ENCODE measurements at regions not wholly inside any gene's neighbourhood (a gene's known extent, or its start where the extent isn't known, plus 50 kb on each side); places are given as distances from the start of the nearest gene placed in this dataset.

DNA sequence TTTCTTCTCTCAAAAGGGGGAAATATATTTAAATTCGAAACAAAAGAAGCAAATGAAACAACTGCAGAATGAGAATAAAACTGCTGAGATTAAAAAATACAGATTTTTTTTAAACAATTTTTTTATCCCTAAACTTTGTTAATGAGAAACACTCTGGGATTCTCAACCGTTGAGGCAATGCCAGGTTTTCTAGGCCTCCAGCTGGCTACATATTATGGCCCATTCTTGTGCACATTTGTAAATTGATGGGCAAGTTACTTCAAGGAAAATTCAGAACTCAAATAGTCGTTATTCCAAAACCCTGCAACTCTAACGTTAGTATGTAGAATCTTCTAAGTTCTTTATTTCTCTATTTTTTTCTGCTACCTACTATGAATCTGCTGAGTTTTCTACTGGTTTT, 239.3 kb upstream of the WSCD1 start:
- DNase-seq: no peak
- in situ Hi-C loops (cut with HindIII; ENCODE audit: low pct_ligation_motif_present, low pct_unique_long_range_greater_than_20kb, low sequenced_read_pairs): no loop called here

DNA sequence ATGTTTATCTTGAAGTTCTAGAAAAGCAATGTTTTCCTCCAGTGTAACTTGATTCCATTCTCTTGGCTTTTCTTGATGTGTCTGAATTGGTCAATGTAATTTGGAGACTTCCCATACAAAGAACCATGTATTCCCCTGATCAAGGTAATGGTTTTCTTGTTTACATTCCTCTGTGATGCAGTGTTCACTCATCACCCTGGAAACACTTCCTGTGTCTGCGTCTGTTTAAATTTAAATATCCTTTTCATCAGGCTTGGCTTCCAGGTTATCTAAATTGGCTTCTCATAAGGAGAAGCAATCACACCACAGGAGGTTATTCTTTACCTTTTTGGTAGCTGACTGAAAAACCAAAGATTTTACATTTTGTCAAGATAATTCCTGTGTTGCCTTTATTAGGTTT, 237.3 kb upstream of the WSCD1 start:
- in situ Hi-C loops (cut with HindIII; ENCODE audit: low pct_ligation_motif_present, low pct_unique_long_range_greater_than_20kb, low sequenced_read_pairs): no loop called here
- DNase-seq: peak; percentile 70

DNA sequence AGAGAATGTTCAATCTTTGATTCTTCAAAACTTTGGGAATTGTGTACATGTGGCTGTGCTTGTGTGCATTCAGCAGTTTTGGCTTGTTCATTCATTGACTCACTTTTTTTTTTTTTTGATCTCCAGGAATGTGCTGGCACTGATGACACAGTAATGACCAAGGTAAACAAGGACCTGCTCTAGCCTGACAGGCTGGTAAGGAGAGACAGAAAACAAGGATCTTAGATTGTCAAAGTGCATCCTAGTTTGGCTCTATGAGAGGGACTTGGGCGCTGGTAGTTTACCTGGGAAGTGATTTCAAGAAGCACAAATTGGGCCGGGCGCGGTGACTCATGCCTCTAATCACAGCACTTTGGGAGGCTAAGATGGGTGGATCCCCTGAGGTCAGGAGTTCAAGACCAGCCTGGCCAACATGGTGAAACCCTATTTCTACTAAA, 233.1 kb upstream of the WSCD1 start:
- DNase-seq: peak; percentile 84
- in situ Hi-C loops (cut with HindIII; ENCODE audit: low pct_ligation_motif_present, low pct_unique_long_range_greater_than_20kb, low sequenced_read_pairs): no loop called here

DNA sequence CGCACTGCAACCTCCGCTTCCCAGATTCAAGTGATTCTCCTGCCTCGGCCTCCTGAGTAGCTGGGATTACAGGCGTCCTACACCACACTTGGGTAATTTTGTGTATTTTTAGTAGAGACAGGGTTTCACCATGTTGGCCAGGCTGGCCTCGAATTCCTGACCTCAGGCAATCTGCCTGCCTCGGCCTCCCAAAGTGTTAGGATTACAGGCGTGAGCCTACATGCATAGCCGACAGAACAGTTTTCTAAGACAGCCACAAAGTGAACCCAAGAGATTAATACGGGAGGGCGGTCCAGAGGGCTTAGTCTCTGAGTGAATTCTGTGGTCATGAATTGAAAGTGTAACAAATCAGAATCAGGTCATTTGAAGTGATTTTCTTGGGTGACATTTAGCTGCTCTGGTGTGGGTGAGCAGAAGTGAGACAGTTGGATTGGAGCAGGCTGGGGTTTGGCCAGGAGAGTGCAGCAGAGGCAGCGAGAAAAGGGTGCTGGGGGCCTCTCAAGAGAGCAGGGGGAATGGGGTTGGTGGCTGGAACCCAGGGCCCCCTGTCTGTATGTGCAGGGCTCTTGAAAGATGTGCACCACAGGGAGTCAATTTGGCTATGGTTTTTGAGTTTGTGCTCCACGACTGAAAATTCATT, 231.4 kb upstream of the WSCD1 start:
- DNase-seq: no peak
- in situ Hi-C loops (cut with HindIII; ENCODE audit: low pct_ligation_motif_present, low pct_unique_long_range_greater_than_20kb, low sequenced_read_pairs): no loop called here

DNA sequence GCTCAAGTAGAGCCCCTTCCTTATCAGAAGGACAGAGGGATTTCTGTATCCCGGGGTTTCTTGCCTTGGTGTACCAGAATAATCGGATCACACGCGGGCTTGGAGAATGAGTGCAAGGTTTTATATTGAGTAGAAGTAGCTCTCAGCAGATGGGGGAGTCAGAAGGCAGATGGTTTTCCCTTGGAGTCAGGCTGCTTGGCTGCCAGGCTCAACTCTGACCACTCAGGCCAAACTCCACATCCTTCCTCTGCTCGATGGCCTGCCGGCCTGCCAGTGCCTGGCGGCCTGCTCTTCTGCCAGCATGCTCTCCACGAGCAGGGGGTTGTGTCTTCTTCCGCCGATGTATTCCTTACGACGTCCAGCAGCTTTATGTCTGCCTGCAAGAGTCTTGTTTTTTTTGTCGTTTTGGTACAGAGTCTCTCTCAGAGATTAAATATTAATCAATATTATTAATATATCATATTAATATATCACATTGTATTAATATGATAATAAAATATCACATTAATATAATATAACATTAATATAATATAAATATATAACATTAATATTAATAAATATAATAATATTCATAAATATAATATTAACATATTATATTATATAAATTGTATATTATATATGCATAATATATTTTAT, 229.2 kb upstream of the WSCD1 start:
- DNase-seq: no peak
- in situ Hi-C loops (cut with HindIII; ENCODE audit: low pct_ligation_motif_present, low pct_unique_long_range_greater_than_20kb, low sequenced_read_pairs): no loop called here

DNA sequence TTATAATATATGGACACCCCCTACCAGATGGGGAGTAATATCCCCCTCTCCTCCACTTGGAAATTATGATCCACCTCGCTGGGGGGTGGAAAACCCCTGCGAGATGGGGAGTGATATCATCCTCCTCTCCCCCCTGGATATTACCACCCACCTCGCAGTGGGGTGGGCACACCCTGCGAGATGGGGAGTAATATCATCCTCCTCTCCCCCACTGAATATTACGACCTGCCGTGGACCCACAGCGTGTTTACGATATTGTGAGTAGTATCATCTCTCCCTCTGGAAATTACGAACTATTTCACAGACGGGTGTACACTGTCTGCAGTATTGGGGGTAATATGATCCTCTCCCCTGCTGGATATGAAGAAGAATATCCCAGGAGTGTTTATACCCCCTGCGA, 228.3 kb upstream of the WSCD1 start:
- no peak for DNase-seq
- in situ Hi-C loops (cut with HindIII; ENCODE audit: low pct_ligation_motif_present, low pct_unique_long_range_greater_than_20kb, low sequenced_read_pairs): no loop called here

DNA sequence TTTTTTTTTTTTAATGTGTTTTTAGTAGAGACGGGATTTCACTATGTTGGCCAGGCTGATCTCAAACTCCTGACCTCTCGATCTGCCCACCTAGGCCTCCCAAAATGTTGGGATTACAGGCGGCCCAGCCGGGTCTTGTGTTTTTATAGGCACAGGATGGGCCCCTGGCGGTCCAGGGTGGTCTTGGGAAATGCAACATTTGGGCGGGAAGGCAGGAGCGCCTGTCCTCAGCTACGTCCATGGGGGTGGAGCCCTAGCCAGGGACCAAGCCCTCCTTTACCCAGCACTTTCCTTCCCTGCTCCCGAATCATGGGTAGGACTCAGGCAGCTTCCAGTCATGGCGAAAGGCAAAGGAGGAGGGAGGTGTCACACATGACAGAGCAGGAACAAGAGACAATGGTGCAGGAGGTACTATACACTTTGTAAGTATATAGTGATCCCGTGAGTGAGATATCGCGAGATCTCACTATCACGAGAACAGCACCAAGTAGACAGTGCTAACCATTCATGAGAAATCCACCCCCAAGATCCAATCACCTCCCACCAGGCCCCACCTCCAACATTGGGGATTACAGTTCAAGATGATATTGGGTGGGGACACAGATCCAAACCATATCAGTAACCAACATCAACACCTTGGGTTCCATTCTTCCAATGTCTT, 226.7 kb upstream of the WSCD1 start:
- in situ Hi-C loops (cut with HindIII; ENCODE audit: low pct_ligation_motif_present, low pct_unique_long_range_greater_than_20kb, low sequenced_read_pairs): no loop called here
- no peak for DNase-seq

DNA sequence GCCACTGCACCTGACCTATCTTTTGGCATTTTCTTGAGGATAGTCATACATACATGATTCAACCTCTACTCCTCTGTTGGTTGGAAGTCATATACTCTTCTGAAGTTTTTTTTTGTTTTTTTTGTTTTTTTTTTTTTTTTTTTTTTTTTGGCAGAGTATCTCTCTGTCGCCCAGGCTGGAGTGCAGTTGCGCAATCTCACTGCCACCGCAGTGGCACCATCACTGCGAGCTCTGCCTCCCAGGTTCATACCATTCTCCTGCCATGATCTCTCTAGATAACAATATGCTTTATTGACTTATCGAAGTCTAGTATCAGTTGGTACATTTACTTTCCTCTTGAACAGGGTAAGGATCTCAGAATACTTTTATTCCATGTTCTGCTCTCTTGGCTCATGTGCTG, 224.2 kb upstream of the WSCD1 start:
- no peak for DNase-seq
- in situ Hi-C loops (cut with HindIII; ENCODE audit: low pct_ligation_motif_present, low pct_unique_long_range_greater_than_20kb, low sequenced_read_pairs): no loop called here

DNA sequence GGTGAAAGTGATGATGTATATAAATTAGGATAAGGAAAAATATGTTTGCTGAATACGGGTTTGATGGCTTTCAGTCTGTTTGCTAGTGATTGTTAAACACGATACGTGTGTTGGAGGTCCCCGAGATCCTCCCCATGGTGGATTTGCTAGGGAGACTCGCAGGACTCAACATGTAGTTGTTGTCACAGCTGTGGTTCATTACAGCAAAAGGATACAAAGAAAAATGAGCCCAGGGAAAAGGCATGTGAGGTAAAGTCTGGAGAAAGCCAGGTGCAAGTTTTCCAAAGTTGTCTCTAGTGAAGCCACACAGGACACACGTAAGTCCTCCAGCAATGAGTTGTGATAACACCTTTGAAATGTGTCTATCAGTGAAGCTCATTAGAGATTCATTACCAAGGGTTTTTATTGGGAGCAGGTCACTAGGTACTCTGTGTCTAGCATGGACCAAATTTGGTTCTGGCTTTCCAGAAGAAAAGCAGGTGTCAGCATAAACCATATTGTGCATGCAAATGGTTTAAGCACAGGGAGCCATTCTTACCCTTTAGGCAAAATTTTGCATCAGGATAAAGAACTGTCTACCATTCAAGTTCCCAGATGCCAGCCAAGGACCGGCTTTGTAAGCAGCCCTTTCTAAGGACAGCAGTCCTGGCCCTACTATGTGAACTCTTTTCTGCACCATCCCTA, 215.2 kb upstream of the WSCD1 start:
- in situ Hi-C loops (cut with HindIII; ENCODE audit: low pct_ligation_motif_present, low pct_unique_long_range_greater_than_20kb, low sequenced_read_pairs): no loop called here

DNA sequence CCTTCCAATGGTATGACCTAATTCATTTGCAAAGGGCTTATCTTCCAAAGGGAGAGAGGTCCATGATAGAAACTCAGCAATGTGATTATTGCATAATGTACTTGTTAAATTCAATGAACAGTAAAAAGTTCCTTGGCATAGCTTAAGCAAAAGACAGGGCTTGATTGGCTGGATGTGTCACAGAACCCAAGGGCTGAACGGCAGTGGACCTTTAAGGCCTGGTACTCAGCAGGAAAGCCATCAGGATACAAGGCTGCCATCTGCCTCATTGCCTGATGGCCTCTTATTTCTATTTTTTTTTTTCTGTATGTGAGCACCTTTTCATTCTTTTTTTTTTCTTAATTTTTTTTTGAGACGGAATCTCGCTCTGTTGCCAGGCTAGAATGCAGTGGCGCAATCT, 208.9 kb upstream of the WSCD1 start:
- no peak for DNase-seq
- in situ Hi-C loops (cut with HindIII; ENCODE audit: low pct_ligation_motif_present, low pct_unique_long_range_greater_than_20kb, low sequenced_read_pairs): no loop called here

More for the DNA sequence above, 215.2 kb upstream of the WSCD1 start:
- DNase-seq: no peak

DNA sequence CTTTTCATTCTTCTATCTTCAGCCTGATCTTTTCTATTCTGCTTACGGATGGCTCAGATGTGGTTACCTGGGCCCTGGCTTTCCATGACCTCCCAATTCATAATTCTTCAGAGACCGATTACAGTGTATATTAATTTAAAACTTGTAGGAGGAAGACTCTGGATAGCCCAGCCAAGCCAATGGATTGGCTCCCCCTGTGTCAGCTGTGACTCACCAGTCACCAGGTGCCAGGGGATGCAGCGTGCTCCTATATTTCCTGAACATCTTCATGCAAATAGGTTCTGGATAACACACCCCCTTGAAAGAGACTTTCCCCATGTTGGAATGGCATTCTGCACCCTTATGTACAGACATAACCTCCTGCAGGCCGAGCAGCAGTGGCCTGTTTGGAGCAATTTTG, 208.3 kb upstream of the WSCD1 start:
- DNase-seq: no peak
- in situ Hi-C loops (cut with HindIII; ENCODE audit: low pct_ligation_motif_present, low pct_unique_long_range_greater_than_20kb, low sequenced_read_pairs): no loop called here

DNA sequence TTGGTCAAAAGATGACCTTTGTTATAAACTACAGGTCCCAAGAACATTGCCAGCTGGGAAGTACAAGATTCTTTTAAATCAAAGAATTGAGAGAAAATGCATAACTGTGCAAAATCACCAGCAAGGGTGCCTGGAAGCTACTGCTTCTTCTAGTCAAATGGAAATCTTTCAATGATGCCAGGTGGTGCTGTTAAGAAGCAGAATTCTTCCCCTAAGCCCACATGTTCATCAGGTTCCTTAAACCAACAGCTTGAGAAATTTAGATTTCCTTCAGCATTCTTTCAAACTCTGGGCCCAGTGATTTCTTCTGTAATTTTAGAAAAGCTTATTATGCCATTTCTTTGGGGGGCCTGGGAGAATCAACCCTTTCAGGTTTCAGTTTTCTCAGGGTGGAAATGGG, 207.8 kb upstream of the WSCD1 start:
- no peak for DNase-seq
- in situ Hi-C loops (cut with HindIII; ENCODE audit: low pct_ligation_motif_present, low pct_unique_long_range_greater_than_20kb, low sequenced_read_pairs): no loop called here

DNA sequence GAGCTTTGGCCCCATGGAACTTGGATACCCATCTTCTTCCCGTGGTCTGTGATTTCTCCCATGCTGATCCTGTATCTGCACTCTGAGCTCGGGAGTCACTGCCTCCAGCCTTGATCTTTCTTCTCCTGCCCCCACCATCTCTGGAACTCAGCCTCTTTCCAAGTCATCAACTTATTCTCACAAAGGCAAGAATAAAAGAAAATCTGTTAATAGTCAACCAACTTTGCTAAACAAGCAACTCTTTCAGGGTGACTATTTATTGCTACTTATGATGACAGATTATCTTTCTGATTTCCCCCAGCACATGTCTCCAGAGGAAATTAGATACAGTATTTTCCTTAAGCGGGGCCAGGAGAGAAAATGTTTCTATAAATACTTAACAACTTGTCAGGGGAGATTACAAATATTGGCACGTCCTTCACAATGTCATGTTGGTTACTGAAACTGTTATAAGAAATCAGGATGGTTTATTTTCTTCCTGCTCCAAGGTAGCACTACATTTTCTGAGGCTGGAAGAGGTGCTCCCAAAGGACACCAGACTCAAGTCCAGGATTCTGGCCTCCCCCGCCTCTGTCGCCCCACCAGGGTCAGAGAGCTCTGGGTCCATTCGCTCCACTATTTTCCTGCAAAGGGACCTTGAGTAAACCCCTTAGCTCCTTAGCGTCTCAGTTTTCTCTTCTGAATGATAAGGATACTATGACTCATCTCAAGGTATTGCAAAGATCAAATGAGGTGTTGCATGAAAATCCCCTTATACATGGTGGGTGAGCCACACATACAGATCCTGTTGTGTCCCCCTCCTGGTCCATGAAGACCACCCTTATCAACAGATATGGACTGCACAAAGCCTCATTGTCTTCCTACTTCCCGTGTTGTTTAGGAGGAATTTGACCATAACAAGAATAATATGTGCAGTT, 205.2 kb upstream of the WSCD1 start:
- no peak for DNase-seq
- in situ Hi-C loops (cut with HindIII; ENCODE audit: low pct_ligation_motif_present, low pct_unique_long_range_greater_than_20kb, low sequenced_read_pairs): no loop called here

DNA sequence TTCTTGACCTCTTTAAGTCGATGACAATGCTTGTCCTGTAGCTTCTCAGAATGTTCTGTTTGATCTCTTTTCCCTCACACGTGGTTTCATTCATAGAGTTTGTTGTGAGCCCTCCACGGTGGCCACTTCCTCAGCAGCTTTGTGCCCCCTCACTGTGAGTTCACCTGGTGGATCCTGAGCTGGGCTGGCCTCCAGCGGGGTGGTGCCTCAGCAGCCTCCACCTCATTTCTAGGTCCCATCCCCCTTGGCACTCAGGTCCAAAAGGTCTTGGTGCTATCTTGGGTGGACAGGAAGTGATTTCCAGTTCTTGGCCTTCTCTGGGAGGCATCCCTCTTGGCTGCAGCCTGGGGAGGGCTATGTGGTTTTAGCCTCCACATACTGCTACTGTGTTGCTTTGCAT, 203.2 kb upstream of the WSCD1 start:
- in situ Hi-C loops (cut with HindIII; ENCODE audit: low pct_ligation_motif_present, low pct_unique_long_range_greater_than_20kb, low sequenced_read_pairs): no loop called here
- no peak for DNase-seq

DNA sequence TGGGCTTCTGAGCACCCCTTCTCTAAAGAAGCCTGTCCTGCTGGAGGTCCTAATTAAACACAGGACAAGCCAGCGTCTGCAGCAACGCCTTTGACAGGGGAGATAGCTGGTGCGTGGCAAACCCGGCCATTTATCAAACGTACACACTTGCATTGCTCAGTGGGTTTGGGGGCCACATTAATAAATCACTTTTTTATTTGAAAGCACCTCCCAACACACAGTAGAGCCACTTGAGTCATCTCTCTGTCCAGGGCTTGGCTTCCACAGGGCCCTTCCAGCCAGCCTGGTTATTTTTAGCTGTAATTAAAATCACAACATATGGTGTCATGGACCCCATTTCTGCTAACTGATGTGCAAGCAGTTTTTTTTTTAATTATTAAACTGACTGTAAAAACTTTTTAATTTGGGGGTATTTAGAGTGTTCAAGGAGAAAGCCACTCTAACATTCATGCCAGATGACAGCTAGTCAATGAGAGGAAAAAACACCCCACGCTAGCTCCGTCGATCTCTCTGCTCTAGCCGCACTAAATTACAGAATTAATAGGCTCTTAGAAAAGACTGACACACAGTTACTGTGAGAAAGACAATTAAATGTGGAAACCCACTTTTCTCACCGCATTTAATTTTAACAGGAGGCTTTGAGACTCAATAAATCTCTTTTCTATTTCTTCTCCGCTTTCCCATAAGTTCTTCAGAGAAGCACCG, 201.0 kb upstream of the WSCD1 start:
- in situ Hi-C loops (cut with HindIII; ENCODE audit: low pct_ligation_motif_present, low pct_unique_long_range_greater_than_20kb, low sequenced_read_pairs): no loop called here
- DNase-seq: no peak

DNA sequence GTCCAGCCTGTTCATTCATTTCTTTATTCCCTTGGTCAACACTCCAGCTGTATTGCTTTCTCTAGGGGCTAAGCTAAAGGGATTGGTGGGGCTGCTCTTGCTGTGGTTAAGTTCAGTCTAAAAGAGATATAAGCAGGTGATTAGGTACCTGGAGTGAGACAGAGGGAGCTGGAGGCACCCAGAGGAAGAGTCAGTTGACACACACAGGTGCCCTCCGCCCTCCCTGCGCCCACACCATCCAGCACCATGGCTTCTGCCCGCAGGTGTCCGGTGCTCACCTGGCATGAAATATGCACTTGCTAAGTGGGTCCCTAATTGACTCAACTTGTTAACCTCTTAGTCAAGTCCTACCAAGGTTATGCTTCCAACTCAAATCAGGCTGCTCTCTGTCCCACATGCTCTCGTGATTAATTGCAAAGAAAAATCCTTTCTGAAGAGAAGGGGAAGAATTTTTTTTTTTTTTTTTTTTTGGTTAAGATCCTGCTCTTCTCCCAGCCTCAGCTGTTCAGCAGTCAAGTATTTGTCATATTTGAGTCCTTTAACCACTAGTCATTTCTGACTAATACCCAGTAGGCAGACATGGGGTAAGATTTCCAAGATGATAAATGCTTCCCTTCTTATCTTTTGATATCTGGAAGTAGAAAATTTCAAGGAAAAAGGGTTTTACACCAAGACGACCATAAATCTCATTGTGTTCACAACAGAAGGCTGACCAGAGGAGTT, 199.8 kb upstream of the WSCD1 start:
- no peak for DNase-seq
- in situ Hi-C loops (cut with HindIII; ENCODE audit: low pct_ligation_motif_present, low pct_unique_long_range_greater_than_20kb, low sequenced_read_pairs): no loop called here

DNA sequence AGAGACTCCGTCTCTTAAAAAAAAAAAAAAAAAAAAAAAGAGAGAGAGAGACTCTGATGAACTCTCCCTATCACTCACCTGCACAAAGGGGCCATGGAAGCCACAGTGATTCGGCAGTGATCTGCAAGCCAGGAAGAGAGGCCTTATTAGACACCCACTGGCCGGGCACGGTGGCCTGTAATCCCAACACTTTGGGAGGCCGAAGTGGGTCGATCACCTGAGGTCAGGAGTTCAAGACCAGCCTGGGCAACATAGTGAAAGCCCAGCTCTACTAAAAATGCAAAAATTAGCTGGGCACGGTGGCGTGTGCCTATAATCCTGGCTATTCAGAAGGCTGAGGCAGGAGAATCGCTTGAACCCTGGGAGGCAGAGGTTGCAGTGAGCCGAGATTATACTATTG, 198.5 kb upstream of the WSCD1 start:
- DNase-seq: no peak
- in situ Hi-C loops (cut with HindIII; ENCODE audit: low pct_ligation_motif_present, low pct_unique_long_range_greater_than_20kb, low sequenced_read_pairs): no loop called here
